Esophagus squamous epithelium (tissue), 4 donors: ENCODE measurements at regions not wholly inside any gene's neighbourhood (a gene's known extent, or its start where the extent isn't known, plus 50 kb on each side); places are given as distances from the start of the nearest gene placed in this dataset.

Experiments
- CTCF ChIP-seq, 6 experiments: fragments of 450-650 bp in 4 of 6; fragments of 200-600 bp in 2 of 6; sonication (generic) in 2 of 6; IDR thresholded peaks; one replicate each; pipeline ENCODE4 v1.5.1; 2016 to 2019; ENCODE audit warnings: antibody characterized with exemption in 6 of 6, mild to moderate bottlenecking in 4 of 6, moderate library complexity in 4 of 6
- POLR2A ChIP-seq, 4 donors: fragments of 450-650 bp; IDR thresholded peaks; one replicate each; pipeline ENCODE4 v1.6.1; 2017; ENCODE audit warnings: antibody characterized with exemption in 4 of 4, mild to moderate bottlenecking in 4 of 4, moderate library complexity in 3 of 4

DNA sequence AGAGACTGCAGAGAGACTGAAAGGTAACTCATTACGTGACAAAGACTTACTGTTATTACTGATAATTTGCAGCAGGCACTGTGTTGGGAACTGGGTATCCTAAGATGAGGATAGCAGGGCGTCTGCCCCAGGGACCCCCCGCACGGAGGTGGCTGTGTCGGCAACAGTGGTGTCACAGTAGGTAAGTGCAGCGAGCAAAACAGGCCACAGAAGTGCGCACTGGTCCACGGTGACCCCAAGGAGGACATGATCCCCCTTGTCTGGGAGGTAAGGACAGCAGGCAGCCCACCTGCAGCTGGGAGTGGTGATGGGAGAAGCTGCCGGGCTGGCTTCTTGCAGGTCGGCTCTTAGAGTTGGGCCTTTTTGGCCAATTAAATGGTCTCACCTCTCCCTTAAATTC, 82.9 kb downstream of the FAM43A start:
- no peak for TF ChIP-seq CTCF (IDR thresholded peaks at IDR 0.05)
- TF ChIP-seq POLR2A (IDR thresholded peaks at IDR 0.05) = no peak
